SW 1271 (cell line): ENCODE measurements at regions not wholly inside any gene's neighbourhood (a gene's known extent, or its start where the extent isn't known, plus 50 kb on each side); places are given as distances from the start of the nearest gene placed in this dataset.
"Not testable (repeated sequence)": the region's sequence is repeated elsewhere in the genome, so short reads cannot be mapped to it uniquely, and the experiment has no call there.

ENCODE experiments used
- DNase-seq, 2 experiments: peaks; one replicate each; lab custom pipeline; 2025; lab: John Stamatoyannopoulos, UW

DNA sequence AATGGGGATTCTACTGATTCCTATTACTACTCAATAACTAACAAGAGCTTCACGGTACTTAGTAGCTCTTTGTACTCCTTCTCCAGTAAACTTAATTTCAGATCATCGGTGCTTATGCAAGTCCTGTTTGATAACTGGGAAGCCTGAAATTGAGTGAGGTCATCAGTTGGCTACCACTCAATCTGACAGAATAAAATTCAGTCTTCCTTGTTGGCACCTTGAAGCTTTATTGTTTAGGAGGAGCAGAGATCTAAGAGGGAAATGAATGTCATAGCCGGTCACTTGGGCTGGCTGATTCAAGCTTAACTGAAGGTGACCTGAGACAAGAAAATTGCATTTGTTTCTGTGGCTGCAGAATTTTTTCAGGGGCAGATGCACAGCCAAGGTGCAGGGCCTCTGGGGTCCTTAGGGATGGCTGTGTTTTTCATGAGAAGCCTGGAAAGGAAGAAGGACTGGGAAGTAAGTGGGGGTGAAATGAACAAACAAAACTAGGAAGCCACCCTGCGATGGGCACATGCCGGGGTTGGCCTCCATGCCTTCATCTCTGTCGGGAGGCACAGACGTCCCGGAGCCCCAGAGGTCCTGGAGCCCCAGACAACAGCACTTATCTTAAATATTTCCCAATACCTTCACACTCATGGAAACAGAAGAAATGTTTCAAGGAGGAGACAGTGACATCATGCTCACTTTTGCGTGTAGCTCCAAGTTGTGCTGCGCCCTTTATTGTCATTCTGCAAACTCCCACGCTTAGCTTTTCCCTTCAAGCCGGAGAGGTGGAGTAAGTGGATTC is 85.0 kb upstream of the KIF5B start:
- DNase-seq, result no peak

- no peak for DNase-seq
Observed at GRCh38 chr10:32140403-32140802, 84.2 kb upstream of the KIF5B start.

DNA sequence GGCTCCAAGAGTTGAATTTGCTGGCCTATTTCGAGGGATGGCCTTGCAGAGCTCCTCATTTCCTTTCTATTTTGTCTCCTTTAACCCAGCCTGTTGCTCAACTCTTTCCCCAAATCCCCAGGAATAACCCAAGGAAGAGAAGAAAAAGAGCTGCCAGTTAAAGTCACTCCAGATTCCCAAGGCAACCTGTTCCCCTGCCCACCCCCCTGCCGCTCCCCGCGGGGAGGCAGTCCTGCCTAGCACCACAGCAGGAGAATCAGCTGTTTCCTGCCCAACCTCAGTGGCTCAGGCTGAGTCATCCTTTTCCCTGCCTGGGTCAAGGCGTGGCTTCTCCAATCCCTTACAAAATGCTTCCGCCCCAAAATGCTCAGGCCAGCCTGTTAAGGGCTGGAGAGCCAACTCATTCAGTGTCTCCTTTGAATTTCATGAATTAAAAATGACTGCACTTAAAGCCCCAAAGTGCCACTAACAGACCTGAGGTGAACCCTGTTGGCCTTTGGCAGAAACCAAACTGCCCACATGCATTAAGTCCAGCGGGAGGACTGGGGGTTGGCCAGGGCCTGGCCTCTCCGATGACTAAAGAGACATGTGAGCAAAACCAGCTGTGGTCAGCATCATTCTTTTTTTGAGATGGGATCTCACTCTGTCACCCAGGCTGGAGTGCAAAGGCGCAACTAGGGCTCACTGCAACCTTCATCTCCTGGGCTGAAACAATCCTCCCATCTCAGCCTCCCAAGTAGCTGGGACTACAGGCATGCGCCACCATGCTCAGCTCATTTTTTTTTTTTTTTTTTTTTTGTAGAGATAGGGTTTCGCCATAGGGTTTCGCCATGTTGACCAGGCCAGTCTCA is 83.2 kb upstream of the KIF5B start:
- peak; percentile 87 to 89 for DNase-seq

GRCh38 chr10:32136927-32137326 is 80.7 kb upstream of the KIF5B start:
- DNase-seq, result not testable (repeated sequence)

GRCh38 chr10:32135796-32136195 is 79.6 kb upstream of the KIF5B start:
- DNase-seq, result not testable (repeated sequence)

DNA sequence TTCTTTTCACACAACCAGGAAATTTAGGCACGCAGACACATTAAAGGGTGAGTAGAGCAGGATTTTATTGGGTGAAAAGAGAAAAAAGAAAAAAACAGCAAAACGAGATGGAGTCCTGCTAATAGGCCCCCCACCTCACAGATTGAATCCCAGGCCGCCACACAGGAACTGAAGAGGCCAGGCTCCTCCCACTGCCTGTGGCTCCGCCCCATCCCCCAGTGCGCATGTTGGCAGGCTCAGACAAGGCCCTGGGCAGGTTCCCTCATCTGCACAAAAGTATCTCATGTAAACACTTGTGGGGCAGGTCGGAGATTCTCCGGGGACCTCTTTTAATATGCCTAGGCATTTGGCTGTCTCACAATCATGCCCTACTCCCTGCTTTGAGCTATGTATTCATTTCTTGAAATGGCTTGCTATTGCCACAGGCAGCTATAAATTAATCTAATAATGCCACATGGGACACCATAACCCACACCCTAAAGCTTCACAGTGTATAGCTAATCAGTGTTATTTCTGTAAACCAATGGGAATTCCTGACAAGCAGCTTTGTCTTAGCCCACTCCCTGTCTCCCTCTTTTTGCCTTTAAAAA is 76.2 kb upstream of the KIF5B start:
- no peak for DNase-seq

DNA sequence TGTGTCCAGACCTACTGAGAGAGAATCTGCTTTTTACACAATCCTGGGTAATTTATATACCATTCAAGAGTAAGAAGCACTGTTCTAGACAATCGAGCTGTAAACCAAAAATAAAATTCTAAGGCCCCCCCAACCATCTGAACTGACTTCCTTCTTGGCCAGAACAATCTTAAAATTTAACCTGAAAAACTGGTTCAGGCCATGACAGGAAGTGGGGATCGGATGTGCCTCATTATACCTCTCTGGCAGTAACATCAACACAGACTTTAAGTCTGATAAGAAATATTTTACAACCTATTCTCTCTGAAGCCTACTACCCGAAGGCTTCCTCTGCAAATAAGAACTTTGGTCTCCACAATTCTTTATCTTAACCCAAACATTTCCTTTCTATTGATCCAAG is 75.2 kb upstream of the KIF5B start:
- DNase-seq, result no peak

DNA sequence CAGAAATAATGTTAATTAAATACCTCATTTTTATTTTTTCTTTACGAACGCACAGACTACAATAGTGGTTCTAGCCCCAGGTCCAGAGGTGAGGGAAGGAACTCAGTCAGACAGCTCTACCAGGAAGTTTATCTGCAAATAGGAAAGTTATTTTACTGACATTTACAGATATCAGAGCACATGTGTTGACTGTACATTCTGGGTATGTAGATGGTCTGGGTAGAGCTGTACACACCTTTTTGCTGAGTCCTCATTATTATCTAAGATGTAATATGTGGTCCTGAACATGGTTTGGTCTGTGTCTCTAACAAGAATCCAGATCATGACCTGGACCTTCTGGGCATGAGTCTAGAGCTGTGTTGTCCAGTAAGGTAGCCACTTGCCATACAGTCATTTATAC is 74.6 kb upstream of the KIF5B start:
- DNase-seq, result no peak

DNA sequence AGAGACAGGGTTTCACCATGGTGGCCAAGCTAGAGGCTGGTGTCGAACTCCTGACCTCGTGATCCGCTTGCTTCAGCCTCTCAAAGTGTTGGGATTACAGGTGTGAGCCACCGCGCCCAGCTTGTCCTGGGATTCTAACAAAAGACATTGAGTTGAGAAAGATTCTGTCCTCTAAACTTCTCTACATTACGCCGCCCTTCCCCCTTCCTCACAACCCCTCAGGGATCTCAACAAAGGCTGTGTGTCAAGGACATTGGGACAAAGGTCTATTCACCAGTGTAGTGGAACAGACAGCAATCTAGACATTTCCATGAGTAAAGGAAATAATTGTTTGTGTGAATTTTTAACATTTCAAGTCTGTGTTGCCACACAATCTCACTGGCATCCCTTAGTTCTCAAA is 68.8 kb upstream of the KIF5B start:
- DNase-seq, result no peak

DNA sequence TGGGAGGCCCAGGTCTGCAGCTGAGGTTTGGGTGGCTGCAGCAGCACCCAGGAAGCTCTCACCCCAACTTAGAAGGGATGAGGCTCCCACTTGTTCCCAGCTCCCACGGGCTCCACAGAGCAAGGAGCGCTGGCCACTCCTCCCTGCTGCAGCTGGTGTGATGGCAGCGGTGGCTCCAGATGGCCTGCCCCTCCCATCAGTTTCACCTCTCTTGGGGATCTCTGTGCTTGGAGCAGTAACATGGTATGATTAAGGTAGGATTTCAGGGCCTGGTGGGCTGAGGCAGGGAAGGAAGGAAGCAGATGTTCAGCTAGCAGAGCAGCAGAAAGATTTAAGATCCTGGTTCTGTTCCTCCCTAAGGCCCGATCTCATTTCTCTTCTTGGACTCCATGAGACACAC is 66.8 kb upstream of the KIF5B start:
- DNase-seq, result no peak

DNA sequence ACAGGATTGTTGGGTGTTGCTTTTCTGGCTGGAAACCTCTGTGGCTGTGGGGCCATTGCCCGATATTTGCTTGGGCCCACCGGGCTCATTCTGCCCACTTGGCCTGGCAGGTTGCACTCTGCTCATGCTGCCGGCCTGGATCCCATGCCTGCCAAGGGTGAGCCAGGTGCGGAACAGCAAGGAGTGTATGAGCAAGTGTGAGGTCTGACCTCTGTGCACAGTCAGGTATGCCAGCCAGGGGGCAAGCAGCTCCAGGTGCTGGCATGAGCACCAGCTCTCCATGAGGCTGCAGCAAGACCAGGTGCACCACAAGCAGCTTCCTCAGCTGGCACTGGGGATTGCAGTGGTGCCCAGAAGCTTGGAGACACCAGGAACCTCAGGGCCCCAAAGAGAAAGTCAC is 65.4 kb upstream of the KIF5B start:
- no peak for DNase-seq

- DNase-seq, result no peak
Observed at GRCh38 chr10:32120147-32120546, 63.9 kb upstream of the KIF5B start.

GRCh38 chr10:32114508-32114907 is 58.3 kb upstream of the KIF5B start:
- DNase-seq, result no peak

- DNase-seq, result peak; percentile 9 to 68
Observed at GRCh38 chr10:32112055-32112454, 55.8 kb upstream of the KIF5B start.

DNA sequence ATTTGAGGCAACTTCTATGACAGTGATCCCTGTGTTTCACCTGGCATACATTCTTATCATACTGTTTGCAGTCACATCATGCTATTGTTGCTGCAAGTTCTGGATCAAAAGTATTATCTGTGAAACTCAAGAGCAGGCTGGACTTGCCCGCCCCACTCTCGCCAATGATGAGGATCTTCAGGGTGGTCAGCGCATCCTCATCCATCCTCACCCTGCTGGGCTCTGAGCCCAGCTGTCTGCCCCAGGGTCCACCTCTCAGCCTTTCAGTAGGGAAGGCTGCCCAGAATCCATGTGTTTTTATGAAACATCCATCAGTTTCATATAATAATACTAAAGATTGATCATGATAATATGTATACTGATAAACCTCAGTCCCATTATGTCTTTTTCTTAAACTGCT is 55.4 kb upstream of the KIF5B start:
- DNase-seq, result no peak

DNA sequence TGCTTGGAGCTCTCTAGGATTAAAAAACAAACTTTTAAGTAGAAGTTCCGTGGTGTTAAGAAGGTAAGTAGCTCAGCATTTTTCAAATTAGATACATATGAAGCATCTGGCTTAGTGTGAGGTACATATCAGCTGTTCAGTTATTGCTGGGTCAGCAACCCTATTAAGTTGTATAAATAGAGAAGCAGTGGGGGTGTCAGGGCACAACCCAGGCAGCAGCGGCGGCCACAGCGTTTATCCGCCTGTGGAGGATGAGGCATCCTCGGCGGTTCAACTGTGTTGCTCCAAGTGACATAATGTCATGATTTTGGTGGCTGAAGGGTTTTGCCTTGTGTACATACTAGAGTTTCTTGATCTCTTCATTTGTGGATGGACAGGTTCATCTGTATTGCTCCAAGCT is 54.6 kb upstream of the KIF5B start:
- DNase-seq, result no peak

DNA sequence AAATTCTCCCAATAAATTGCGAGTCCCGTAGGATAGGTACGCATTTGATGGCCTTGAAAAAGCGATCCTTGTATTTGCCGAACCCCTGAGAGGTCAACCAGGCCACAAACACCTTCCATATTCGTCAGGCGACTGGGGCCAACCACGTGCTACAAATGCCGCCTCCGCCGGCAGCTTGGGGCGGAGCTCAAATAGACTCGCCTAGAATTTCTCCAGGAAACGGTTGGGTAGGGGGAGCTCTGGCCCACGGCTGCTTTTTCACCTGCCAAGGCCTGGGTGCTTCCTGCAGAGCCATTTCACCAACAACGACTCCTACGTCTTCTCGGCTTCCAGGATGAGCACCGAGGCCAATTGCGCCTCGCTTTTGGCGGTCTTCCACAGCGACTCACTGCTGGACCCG is 53.4 kb upstream of the KIF5B start:
- no peak for DNase-seq
